B cell (primary cell): ENCODE measurements at regions not wholly inside any gene's neighbourhood (a gene's known extent, or its start where the extent isn't known, plus 50 kb on each side); places are given as distances from the start of the nearest gene placed in this dataset.

Source experiments
- ATAC-seq: fragments of 200-7000 bp; cut with Tn5 transposase; one replicate; pipeline ENCODE4 v1.10.0; 2021; ENCODE audit warnings: low read depth, mild to moderate bottlenecking, moderate number of reproducible peaks, moderate library complexity
- CTCF ChIA-PET: fragments of 350-600 bp; sonication (Branson Sonifier 250); formaldehyde crosslinking; loops from one replicate; lab custom pipeline; 2021; ENCODE audit warnings: antibody characterized with exemption, inconsistent platforms; lab: Charles Lee
- POLR2A ChIA-PET: fragments of 350-600 bp; sonication (Branson Sonifier 250); formaldehyde crosslinking; loops from one replicate; lab custom pipeline; 2021; ENCODE audit warnings: antibody characterized with exemption; lab: Charles Lee
- DNase-seq: peaks from one replicate; pipeline ENCODE4 v3.0.0; 2013
- H2AFZ ChIP-seq: 2 replicates; pipeline ENCODE4 v1.6.1; 2012; ENCODE audit warnings: mild to moderate bottlenecking, low read depth, low read length; ENCODE audit not compliant: insufficient read depth, poor library complexity, severe bottlenecking
- H3K27ac ChIP-seq, 2 donors: 1 replicate in 1 of 2; 2 replicates in 1 of 2; pipeline ENCODE4 v1.5.1; 2012 to 2013; ENCODE audit warnings: low read length in 2 of 2, mild to moderate bottlenecking in 2 of 2, moderate library complexity in 1 of 2
- H3K27me3 ChIP-seq, 4 experiments: fragments of 200-600 bp in 1 of 4; sonication (generic) in 1 of 4; replicated peaks in 1 of 4; 1 replicate in 2 of 4; 2 replicates in 2 of 4; pipeline versions ENCODE4 v1.6.1 to v1.7.0; 2013 to 2016; ENCODE audit warnings: low read length in 3 of 4, mild to moderate bottlenecking in 2 of 4, mixed read lengths in 1 of 4, moderate library complexity in 1 of 4; ENCODE audit not compliant: insufficient read depth in 4 of 4, control insufficient read depth in 3 of 4; ENCODE audit errors: control extremely low read depth in 1 of 4
- H3K36me3 ChIP-seq, 2 experiments: replicated peaks in 1 of 2; 1 replicate in 1 of 2; 2 replicates in 1 of 2; pipeline versions ENCODE4 v1.6.1 to v1.7.1; 2013; ENCODE audit warnings: low read length in 1 of 2; ENCODE audit not compliant: insufficient read depth in 2 of 2, control insufficient read depth in 1 of 2; ENCODE audit errors: control extremely low read depth in 1 of 2, extremely low read depth in 1 of 2
- H3K4me1 ChIP-seq, 2 donors: fragments of 200-600 bp in 1 of 2; sonication (generic) in 1 of 2; 1 replicate in 1 of 2; 2 replicates in 1 of 2; pipeline versions ENCODE4 v1.5.1 to v1.6.1; 2013 to 2017; ENCODE audit warnings: low read length in 2 of 2; ENCODE audit not compliant: control insufficient read depth in 2 of 2, insufficient read depth in 2 of 2
- H3K4me2 ChIP-seq: replicated peaks from 2 replicates; pipeline ENCODE3; 2012; ENCODE audit warnings: mild to moderate bottlenecking, low read depth, low read length; ENCODE audit not compliant: poor library complexity, severe bottlenecking
- H3K4me3 ChIP-seq, 5 experiments: fragments of 200-600 bp in 1 of 5; sonication (generic) in 1 of 5; 1 replicate in 3 of 5; 2 replicates in 2 of 5; pipeline versions ENCODE4 v1.5.1 to v1.7.0; 2011 to 2016; ENCODE audit warnings: low read length in 4 of 5, mild to moderate bottlenecking in 4 of 5, low read depth in 2 of 5, control low read depth in 1 of 5, moderate library complexity in 1 of 5; ENCODE audit not compliant: insufficient read depth in 1 of 5; ENCODE audit errors: control extremely low read depth in 1 of 5, extremely low read depth in 1 of 5
- H3K79me2 ChIP-seq: fragments of 200-600 bp; sonication (generic); one replicate; pipeline ENCODE4 v1.6.0; 2016; ENCODE audit warnings: low read length; ENCODE audit not compliant: control insufficient read depth, insufficient read depth
- H3K9ac ChIP-seq: fragments of 200-600 bp; sonication (generic); 2 replicates; pipeline ENCODE4 v1.6.1; 2017; ENCODE audit warnings: mild to moderate bottlenecking, low read length, moderate library complexity
- H3K9me3 ChIP-seq, 3 donors: one replicate each; pipeline versions ENCODE4 v1.6.1 to v1.7.1; 2013; ENCODE audit warnings: low read length in 2 of 3; ENCODE audit not compliant: control insufficient read depth in 2 of 3, insufficient read depth in 1 of 3; ENCODE audit errors: control extremely low read depth in 1 of 3
- H4K20me1 ChIP-seq: 2 replicates; pipeline ENCODE4 v1.6.0; 2012; ENCODE audit warnings: mild to moderate bottlenecking, low read length; ENCODE audit not compliant: insufficient read depth, control insufficient read depth, poor library complexity, severe bottlenecking
- H3K27ac Mint-ChIP-seq: one replicate; pipeline ENCODE4 v1.8.0; 2021; ENCODE audit warnings: mixed read lengths
- H3K27me3 Mint-ChIP-seq: one replicate; pipeline ENCODE4 v1.8.0; 2021; ENCODE audit warnings: mixed read lengths
- H3K4me1 Mint-ChIP-seq: one replicate; pipeline ENCODE4 v1.8.0; 2021; ENCODE audit warnings: mixed read lengths
- H3K4me3 Mint-ChIP-seq: one replicate; pipeline ENCODE4 v1.8.0; 2021; ENCODE audit warnings: mixed read lengths
- H3K9me3 Mint-ChIP-seq: one replicate; pipeline ENCODE4 v1.8.0; 2022; ENCODE audit warnings: mixed read lengths; ENCODE audit not compliant: insufficient read depth
- CTCF ChIP-seq: fragments of 200-600 bp; IDR thresholded peaks from one replicate; pipeline ENCODE4 v1.8.0; 2022; ENCODE audit warnings: antibody characterized with exemption, mild to moderate bottlenecking
- EZH2 ChIP-seq: IDR thresholded peaks from 2 replicates; pipeline ENCODE4 v1.6.1; 2012; ENCODE audit warnings: borderline replicate concordance, low read depth, mild to moderate bottlenecking, moderate library complexity, low read length; ENCODE audit not compliant: insufficient read depth, poor library complexity, severe bottlenecking
- WGBS: methylation state at CpG from one replicate; pipeline ENCODE4 v1.1.5; 2013; ENCODE audit warnings: missing lambda C conversion rate; ENCODE audit not compliant: insufficient coverage; 5-methylcytosine and 5-hydroxymethylcytosine counted together
- intact Hi-C: fragments of 100-400 bp; cut with micrococcal nuclease; formaldehyde crosslinking; loops from one replicate; pipeline ENCODE4 v1.10.0; 2022

- Histone ChIP-seq H2AFZ (peak overlapping the region; percentile 30), H4K20me1 (no peaks in the 10 kb centered on the region), H3K36me3 (no peaks in the 10 kb centered on the region), H3K9me3 (no peaks in the 10 kb centered on the region), H3K4me1 (peaks cover 0 to 5% of the 10 kb centered on the region in 2 donors), H3K27me3 (no peaks in the 10 kb centered on the region), H3K9ac (no peak overlapping the region), H3K27ac (no peak overlapping the region), H3K79me2 (no peaks in the 10 kb centered on the region), H3K4me3 (no peak overlapping the region), H3K4me2 (no peak overlapping the region)
- ChIA-PET POLR2A (no interaction called here), CTCF (no interaction called here)
- H3K9me3 Mint-ChIP-seq = no peaks in the 10 kb centered on the region
- ATAC-seq = no peak
- no peak for DNase-seq
- H3K4me1 Mint-ChIP-seq = peaks cover 10% of the 10 kb centered on the region
- H3K27ac Mint-ChIP-seq = no peak overlapping the region
- WGBS = no CpG with 5 or more reads among the region's 3 CpGs
- intact Hi-C loops = loop anchor here (5.0 kb wide), 1 partner anchor 1482 kb away; no protein-coding TSS in a partner anchor
- no peaks in the 10 kb centered on the region for H3K27me3 Mint-ChIP-seq
- no peak for TF ChIP-seq EZH2
- no peak for TF ChIP-seq CTCF
- H3K4me3 Mint-ChIP-seq = no peak overlapping the region
Observed at GRCh38 chr10:52484206-52485065, 170.4 kb downstream of the DKK1 start.

DNA sequence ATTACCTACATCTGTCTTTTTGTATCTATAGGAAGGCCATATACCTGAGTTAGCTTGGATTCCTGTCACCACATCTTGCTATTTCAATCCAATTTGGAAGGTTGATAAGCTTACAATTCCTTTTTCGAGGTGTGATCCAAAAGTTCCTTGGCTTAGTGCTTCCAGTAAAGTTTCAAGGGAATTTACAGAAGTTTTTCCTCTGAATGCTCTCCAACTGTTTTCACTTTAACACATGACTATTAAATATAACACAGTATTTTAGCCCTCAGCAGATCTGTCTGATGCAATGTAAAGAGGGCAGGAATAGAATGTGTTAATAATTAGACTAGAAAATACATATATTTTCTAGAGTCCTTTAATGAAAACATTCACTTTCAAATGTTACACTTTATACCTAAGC is 171.4 kb downstream of the DKK1 start:
- DNase-seq (no peak), ATAC-seq (no peak)
- Mint-ChIP-seq H3K27me3 (no peaks in the 10 kb centered on the region), H3K4me1 (peaks cover 10% of the 10 kb centered on the region), H3K27ac (no peak overlapping the region), H3K4me3 (no peak overlapping the region), H3K9me3 (no peaks in the 10 kb centered on the region)
- CTCF ChIA-PET = interaction anchor here (0.9 to 5.3 kb wide), 3 partner anchors 9 to 178 kb away, joined by 3 to 46 read pairs (median 5); no protein-coding TSS in a partner anchor
- no peak overlapping the region for H2AFZ ChIP-seq
- TF ChIP-seq CTCF (no peak), EZH2 (no peak)
- intact Hi-C loops = loop anchor here (5.0 kb wide), 1 partner anchor 1483 kb away; no protein-coding TSS in a partner anchor
- H3K9ac ChIP-seq = no peak overlapping the region
- peaks cover 0 to 5% of the 10 kb centered on the region in 2 donors for H3K4me1 ChIP-seq
- no peaks in the 10 kb centered on the region for H3K27me3 ChIP-seq
- no peaks in the 10 kb centered on the region for H3K9me3 ChIP-seq
- H4K20me1 ChIP-seq = no peaks in the 10 kb centered on the region
- WGBS = no CpG with 5 or more reads among the region's 1 CpG
- no peaks in the 10 kb centered on the region for H3K79me2 ChIP-seq
- H3K27ac ChIP-seq = no peak overlapping the region
- H3K4me3 ChIP-seq = no peak overlapping the region
- no peak overlapping the region for H3K4me2 ChIP-seq
- no peaks in the 10 kb centered on the region for H3K36me3 ChIP-seq
- POLR2A ChIA-PET = interaction anchor here (0.7 kb wide), 1 partner anchor 276 kb away, joined by 3 read pairs; no protein-coding TSS in a partner anchor
